ENCODE measurements at regions not wholly inside any gene's neighbourhood (a gene's known extent, or its start where the extent isn't known, plus 50 kb on each side); places are given as distances from the start of the nearest gene placed in this dataset.

DNA sequence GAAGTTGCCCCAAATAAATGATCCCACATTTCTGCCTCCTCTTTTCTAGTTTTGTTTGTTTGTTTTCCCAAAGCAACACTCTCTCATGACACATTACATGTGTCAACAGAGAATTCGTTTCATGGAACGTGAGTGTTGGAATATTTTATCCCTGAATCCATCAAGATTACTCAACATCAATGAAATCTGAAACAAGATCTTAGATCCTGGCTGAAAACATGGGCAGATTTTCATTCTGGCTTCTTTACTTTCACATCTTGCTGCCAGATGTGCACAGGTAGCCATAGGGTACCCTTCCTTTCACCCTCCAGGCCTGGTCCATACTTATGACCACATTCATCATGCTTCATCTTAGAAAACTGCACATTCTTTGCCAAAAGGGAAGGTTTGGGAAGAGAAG lies 347.0 kb downstream of the DOK5 start:
- TF ChIP-seq, protein P1, sequence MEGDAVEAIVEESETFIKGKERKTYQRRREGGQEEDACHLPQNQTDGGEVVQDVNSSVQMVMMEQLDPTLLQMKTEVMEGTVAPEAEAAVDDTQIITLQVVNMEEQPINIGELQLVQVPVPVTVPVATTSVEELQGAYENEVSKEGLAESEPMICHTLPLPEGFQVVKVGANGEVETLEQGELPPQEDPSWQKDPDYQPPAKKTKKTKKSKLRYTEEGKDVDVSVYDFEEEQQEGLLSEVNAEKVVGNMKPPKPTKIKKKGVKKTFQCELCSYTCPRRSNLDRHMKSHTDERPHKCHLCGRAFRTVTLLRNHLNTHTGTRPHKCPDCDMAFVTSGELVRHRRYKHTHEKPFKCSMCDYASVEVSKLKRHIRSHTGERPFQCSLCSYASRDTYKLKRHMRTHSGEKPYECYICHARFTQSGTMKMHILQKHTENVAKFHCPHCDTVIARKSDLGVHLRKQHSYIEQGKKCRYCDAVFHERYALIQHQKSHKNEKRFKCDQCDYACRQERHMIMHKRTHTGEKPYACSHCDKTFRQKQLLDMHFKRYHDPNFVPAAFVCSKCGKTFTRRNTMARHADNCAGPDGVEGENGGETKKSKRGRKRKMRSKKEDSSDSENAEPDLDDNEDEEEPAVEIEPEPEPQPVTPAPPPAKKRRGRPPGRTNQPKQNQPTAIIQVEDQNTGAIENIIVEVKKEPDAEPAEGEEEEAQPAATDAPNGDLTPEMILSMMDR (IDR thresholded peaks at IDR 0.05), result no peak
- no peak for TF ChIP-seq POLR2A (IDR thresholded peaks at IDR 0.05)
